Nephron progenitor cell (in vitro differentiated cells): ENCODE measurements at regions not wholly inside any gene's neighbourhood (a gene's known extent, or its start where the extent isn't known, plus 50 kb on each side); places are given as distances from the start of the nearest gene placed in this dataset.
A peak's percentile ranks its signal among the peaks of the same experiment; 100 is the strongest.

Experiments
- DNase-seq: peaks from one replicate; pipeline ENCODE4 v3.0.0; 2021
- H3K27ac Mint-ChIP-seq: 2 replicates; pipeline ENCODE4 v1.8.0; 2021; ENCODE audit warnings: mild to moderate bottlenecking, moderate library complexity, mixed read lengths
- H3K27me3 Mint-ChIP-seq: 2 replicates; pipeline ENCODE4 v1.8.0; 2021; ENCODE audit warnings: mild to moderate bottlenecking, low read depth, mixed read lengths; ENCODE audit not compliant: poor library complexity
- H3K36me3 Mint-ChIP-seq: 2 replicates; pipeline ENCODE4 v1.8.0; 2021; ENCODE audit warnings: low read depth, mixed read lengths
- H3K4me1 Mint-ChIP-seq: 2 replicates; pipeline ENCODE4 v1.8.0; 2021; ENCODE audit warnings: mixed read lengths
- H3K4me3 Mint-ChIP-seq: 2 replicates; pipeline ENCODE4 v1.8.0; 2021; ENCODE audit warnings: mild to moderate bottlenecking, moderate library complexity, mixed read lengths
- H3K9me3 Mint-ChIP-seq: 2 replicates; pipeline ENCODE4 v1.8.0; 2021; ENCODE audit warnings: mild to moderate bottlenecking, moderate library complexity, mixed read lengths
- CTCF ChIP-seq: fragments of 200-600 bp; sonication (generic); IDR thresholded peaks from 2 replicates; pipeline ENCODE4 v1.5.0; 2021; ENCODE audit warnings: antibody characterized with exemption

GRCh38 chr7:93048136-93048930 lies 69.4 kb downstream of the SAMD9 start:
- Mint-ChIP-seq H3K4me1 (peaks cover 25% of the 10 kb centered on the region), H3K27me3 (peaks cover 4% of the 10 kb centered on the region), H3K27ac (no peak overlapping the region), H3K4me3 (no peak overlapping the region), H3K9me3 (no peaks in the 10 kb centered on the region), H3K36me3 (no peaks in the 10 kb centered on the region)
- no peak for TF ChIP-seq CTCF
- DNase-seq: no peak

- no peak for TF ChIP-seq CTCF
- no peak overlapping the region for H3K27ac Mint-ChIP-seq
- DNase-seq: no peak
- H3K4me1 Mint-ChIP-seq: peaks cover 31% of the 10 kb centered on the region
- no peak overlapping the region for H3K4me3 Mint-ChIP-seq
- peaks cover 4% of the 10 kb centered on the region for H3K27me3 Mint-ChIP-seq
- no peaks in the 10 kb centered on the region for H3K9me3 Mint-ChIP-seq
- no peaks in the 10 kb centered on the region for H3K36me3 Mint-ChIP-seq
Measured at GRCh38 chr7:93047514-93048099, 70.2 kb downstream of the SAMD9 start.

- peaks cover 31% of the 10 kb centered on the region for H3K4me1 Mint-ChIP-seq
- no peaks in the 10 kb centered on the region for H3K36me3 Mint-ChIP-seq
- no peaks in the 10 kb centered on the region for H3K9me3 Mint-ChIP-seq
- DNase-seq: peak; percentile 33
- H3K27me3 Mint-ChIP-seq: peaks cover 4% of the 10 kb centered on the region
- TF ChIP-seq CTCF: no peak
- H3K27ac Mint-ChIP-seq: no peak overlapping the region
- H3K4me3 Mint-ChIP-seq: no peak overlapping the region
Measured at GRCh38 chr7:93046641-93047040, 71.1 kb downstream of the SAMD9 start.

- H3K36me3 Mint-ChIP-seq: no peaks in the 10 kb centered on the region
- H3K27ac Mint-ChIP-seq: no peak overlapping the region
- H3K9me3 Mint-ChIP-seq: no peaks in the 10 kb centered on the region
- peaks cover 41% of the 10 kb centered on the region for H3K4me1 Mint-ChIP-seq
- no peak for TF ChIP-seq CTCF
- H3K4me3 Mint-ChIP-seq: peak overlapping the region; percentile 11
- no peak for DNase-seq
- peaks cover 8% of the 10 kb centered on the region for H3K27me3 Mint-ChIP-seq
Measured at GRCh38 chr7:93044147-93044810, 73.5 kb downstream of the SAMD9 start.

GRCh38 chr7:93043385-93043985 lies 74.3 kb downstream of the SAMD9 start:
- Mint-ChIP-seq H3K36me3 (no peaks in the 10 kb centered on the region), H3K27ac (no peak overlapping the region), H3K9me3 (no peaks in the 10 kb centered on the region), H3K27me3 (peaks cover 8% of the 10 kb centered on the region), H3K4me3 (peak overlapping the region; percentile 18), H3K4me1 (peaks cover 41% of the 10 kb centered on the region)
- DNase-seq: peak; percentile 74
- no peak for TF ChIP-seq CTCF
